ENCODE measurements at regions not wholly inside any gene's neighbourhood (a gene's known extent, or its start where the extent isn't known, plus 50 kb on each side); places are given as distances from the start of the nearest gene placed in this dataset.

GRCh38 chr10:105950410-105950809 lies 1214.1 kb downstream of the SORCS1 start:
- Histone ChIP-seq H3K4me1 (replicated peaks in 1 of 2) (no peaks in the 10 kb centered on the region), H3K4me3 (no peak overlapping the region), H3K36me3 (replicated peaks in 1 of 2) (no peaks in the 10 kb centered on the region), H3K9me3 (replicated peaks in 1 of 3) (no peaks in the 10 kb centered on the region), H3K27me3 (no peaks in the 10 kb centered on the region), H3K27ac (no peak overlapping the region)
- peak; percentile 23 to 72 (median 62) for DNase-seq
- peak; percentile 53 to 72 (median 63) for TF ChIP-seq CTCF (IDR thresholded peaks at IDR 0.05)
- TF ChIP-seq POLR2A (IDR thresholded peaks at IDR 0.05): no peak
- 37 to 61% (median 49%) methylated on average over 2 of the region's 2 CpGs for WGBS, 4 donors
- intact Hi-C loops (cut with DNase I): no loop called here

GRCh38 chr10:105949721-105950120 lies 1214.8 kb downstream of the SORCS1 start:
- no peaks in the 10 kb centered on the region for H3K9me3 ChIP-seq (replicated peaks in 1 of 3)
- H3K36me3 ChIP-seq (replicated peaks in 1 of 2): no peaks in the 10 kb centered on the region
- H3K4me3 ChIP-seq: no peak overlapping the region
- WGBS, 4 donors: 27 to 32% (median 29%) methylated on average over 2 of the region's 2 CpGs
- H3K27ac ChIP-seq: no peak overlapping the region
- intact Hi-C loops (cut with DNase I): loop anchor here in 1 of 2 donors (10.0 kb wide), 1 partner anchor 225 kb away; no protein-coding TSS in a partner anchor
- H3K4me1 ChIP-seq (replicated peaks in 1 of 2): no peaks in the 10 kb centered on the region
- TF ChIP-seq POLR2A (IDR thresholded peaks at IDR 0.05) (no peak), CTCF (IDR thresholded peaks at IDR 0.05) (no peak)
- no peak for DNase-seq
- H3K27me3 ChIP-seq: no peaks in the 10 kb centered on the region

DNA sequence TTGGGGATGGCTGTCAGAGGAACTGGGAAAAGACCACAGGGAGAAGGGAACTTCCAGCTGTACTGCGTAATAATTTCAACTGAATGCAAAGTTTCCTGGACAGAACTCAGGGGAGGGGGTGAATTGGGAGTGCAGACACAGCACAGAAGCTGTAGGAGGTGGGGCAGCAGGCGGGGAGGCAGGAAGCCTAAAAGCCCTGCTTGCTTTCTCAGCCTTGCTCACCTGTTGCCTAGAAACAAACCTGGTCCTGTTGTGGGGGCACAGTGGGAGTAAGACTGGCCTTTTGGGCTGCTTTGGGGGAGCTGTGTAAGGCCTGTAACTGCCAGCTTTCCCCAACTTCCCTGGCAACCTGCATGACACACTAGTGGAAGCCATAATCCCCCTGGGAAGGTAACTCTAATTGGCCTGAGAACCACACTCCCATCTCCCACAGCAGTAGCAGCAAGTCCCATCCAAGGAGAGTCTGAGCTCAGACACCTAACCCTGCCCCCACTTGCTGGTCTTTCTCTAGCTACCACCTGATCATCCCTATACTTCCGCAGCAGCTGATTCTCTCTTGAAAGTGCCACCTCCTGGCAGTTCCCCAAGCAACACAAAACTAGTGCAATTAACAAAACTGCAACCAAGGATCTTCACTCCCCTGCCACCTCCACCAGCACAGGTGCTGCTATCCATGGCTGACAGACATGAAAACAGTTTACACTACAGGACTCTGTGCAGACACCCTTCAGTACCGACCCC lies 1239.3 kb downstream of the SORCS1 start:
- TF ChIP-seq CTCF (IDR thresholded peaks at IDR 0.05) (no peak), POLR2A (IDR thresholded peaks at IDR 0.05) (no peak)

DNA sequence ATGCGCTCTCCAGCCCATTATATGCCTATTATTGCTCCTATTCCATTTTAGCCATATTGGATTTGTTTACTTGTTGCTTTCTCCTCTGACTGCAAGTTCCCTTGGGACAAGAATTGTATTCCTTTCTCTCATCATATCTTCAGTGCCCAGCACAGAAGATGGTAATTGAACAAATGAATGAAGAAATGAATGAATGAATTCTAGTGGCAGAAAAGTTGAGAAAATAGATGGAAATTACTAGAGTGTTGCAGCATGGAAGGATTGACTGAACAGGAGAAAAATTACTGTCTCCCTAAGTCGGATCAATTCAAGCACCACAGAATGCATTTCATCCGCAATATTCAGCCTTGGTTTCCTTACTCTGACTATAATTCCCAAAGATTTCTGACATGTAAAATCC lies 1243.2 kb downstream of the SORCS1 start:
- TF ChIP-seq POLR2A (IDR thresholded peaks at IDR 0.05) (no peak), CTCF (IDR thresholded peaks at IDR 0.05) (no peak)
- no peaks in the 10 kb centered on the region for H3K9me3 ChIP-seq (replicated peaks in 1 of 3)
- no peak for DNase-seq
- H3K4me3 ChIP-seq: no peak overlapping the region
- no peaks in the 10 kb centered on the region for H3K27me3 ChIP-seq
- intact Hi-C loops (cut with DNase I): no loop called here
- no peak overlapping the region for H3K27ac ChIP-seq
- H3K4me1 ChIP-seq (replicated peaks in 1 of 2): no peaks in the 10 kb centered on the region
- WGBS, 4 donors: 82 to 98% (median 91%) methylated on average over 3 of the region's 3 CpGs
- H3K36me3 ChIP-seq (replicated peaks in 1 of 2): no peaks in the 10 kb centered on the region

More for the DNA sequence above, 1239.3 kb downstream of the SORCS1 start:
- Histone ChIP-seq H3K27ac (no peak overlapping the region), H3K27me3 (no peaks in the 10 kb centered on the region), H3K4me3 (no peak overlapping the region), H3K9me3 (replicated peaks in 1 of 3) (no peaks in the 10 kb centered on the region), H3K4me1 (replicated peaks in 1 of 2) (no peaks in the 10 kb centered on the region), H3K36me3 (replicated peaks in 1 of 2) (no peaks in the 10 kb centered on the region)
- 62 to 80% (median 70%) methylated on average over 4 of the region's 4 CpGs for WGBS, 4 donors
- intact Hi-C loops (cut with DNase I): no loop called here
- DNase-seq: no peak

Measured in adrenal gland (tissue), 9 donors.